ENCODE measurements at regions not wholly inside any gene's neighbourhood (a gene's known extent, or its start where the extent isn't known, plus 50 kb on each side); places are given as distances from the start of the nearest gene placed in this dataset.

DNA sequence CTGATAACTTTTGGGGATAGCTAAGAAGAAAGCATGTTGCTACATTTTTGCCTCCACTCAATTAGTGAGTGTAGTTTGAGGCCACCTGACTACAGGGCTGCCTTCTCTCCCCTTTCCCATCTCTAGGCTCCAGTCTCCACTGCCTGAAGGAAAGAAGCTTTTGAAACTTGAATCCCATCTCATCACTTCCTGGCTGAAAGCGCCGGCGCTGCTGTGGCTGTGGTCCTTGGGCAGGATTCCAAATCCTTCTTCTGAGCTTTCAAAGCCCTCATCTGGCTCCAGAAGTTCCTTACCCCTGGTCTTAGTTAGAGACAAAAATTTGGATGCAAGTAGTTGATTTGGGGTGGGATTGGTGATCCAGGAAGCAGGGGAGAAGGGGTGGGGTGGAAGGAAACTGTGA, 119.4 kb downstream of the FOXL1 start:
- H3K27me3 ChIP-seq, result no peaks in the 10 kb centered on the region
- no peak overlapping the region for H3K4me3 ChIP-seq
- H3K36me3 ChIP-seq, result no peaks in the 10 kb centered on the region
- no peak overlapping the region for H3K27ac ChIP-seq
- no peaks in the 10 kb centered on the region for H3K9me3 ChIP-seq
- intact Hi-C loops (cut with DNase I; ENCODE audit: low total_unique reads), result no loop called here
- H3K4me1 ChIP-seq, result peaks cover 0 to 4% (median 0%) of the 10 kb centered on the region in 4 donors
- TF ChIP-seq, protein P1, sequence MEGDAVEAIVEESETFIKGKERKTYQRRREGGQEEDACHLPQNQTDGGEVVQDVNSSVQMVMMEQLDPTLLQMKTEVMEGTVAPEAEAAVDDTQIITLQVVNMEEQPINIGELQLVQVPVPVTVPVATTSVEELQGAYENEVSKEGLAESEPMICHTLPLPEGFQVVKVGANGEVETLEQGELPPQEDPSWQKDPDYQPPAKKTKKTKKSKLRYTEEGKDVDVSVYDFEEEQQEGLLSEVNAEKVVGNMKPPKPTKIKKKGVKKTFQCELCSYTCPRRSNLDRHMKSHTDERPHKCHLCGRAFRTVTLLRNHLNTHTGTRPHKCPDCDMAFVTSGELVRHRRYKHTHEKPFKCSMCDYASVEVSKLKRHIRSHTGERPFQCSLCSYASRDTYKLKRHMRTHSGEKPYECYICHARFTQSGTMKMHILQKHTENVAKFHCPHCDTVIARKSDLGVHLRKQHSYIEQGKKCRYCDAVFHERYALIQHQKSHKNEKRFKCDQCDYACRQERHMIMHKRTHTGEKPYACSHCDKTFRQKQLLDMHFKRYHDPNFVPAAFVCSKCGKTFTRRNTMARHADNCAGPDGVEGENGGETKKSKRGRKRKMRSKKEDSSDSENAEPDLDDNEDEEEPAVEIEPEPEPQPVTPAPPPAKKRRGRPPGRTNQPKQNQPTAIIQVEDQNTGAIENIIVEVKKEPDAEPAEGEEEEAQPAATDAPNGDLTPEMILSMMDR (IDR thresholded peaks at IDR 0.05), result no peak
- DNase-seq, result no peak

- intact Hi-C loops (cut with DNase I; ENCODE audit: low total_unique reads), result no loop called here
- no peaks in the 10 kb centered on the region for H3K9me3 ChIP-seq
- TF ChIP-seq, protein P1 (IDR thresholded peaks at IDR 0.05), result no peak
- no peak for DNase-seq
- no peaks in the 10 kb centered on the region for H3K27me3 ChIP-seq
- H3K4me3 ChIP-seq, result no peak overlapping the region
- H3K4me1 ChIP-seq, result peaks cover 0 to 4% (median 0%) of the 10 kb centered on the region in 4 donors
- H3K27ac ChIP-seq, result no peak overlapping the region
- H3K36me3 ChIP-seq, result no peaks in the 10 kb centered on the region
Observed at GRCh38 chr16:86700046-86700945, 121.9 kb downstream of the FOXL1 start.

DNA sequence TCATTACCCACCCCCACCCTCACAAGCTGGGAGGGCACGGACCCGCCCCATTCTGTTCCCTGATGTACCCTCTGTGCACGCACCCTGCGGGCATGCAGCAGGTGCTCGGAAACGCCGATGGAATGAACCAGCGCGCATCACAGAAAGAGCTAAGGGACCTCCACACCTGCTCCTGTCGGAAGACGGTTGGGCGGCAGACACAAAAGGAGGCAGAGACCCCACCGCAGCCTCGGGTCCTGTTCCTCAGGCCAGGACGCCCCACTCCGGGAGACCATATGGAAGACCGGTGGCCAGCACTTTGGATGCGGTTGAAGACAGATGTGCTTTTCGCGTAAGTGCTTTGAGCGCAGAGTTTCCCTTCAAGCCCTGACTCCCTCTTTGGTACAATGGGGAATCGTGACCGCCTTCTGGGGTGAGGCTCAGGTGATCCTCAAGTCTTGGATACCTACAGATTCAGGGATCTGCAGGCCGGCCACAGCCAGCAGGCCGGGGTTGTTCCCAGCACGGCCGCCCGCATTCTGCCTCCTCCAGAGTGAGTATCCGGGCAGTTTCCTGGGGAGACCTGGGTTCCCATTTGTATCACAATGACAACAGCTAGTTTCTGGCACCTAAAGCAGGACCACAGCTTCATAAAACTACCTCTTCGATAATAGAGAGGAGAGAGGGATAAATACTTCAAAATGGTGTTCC, 123.1 kb downstream of the FOXL1 start:
- Histone ChIP-seq H3K9me3 (no peaks in the 10 kb centered on the region), H3K4me3 (no peak overlapping the region), H3K36me3 (no peaks in the 10 kb centered on the region), H3K27me3 (no peaks in the 10 kb centered on the region), H3K4me1 (peaks cover 0 to 4% (median 0%) of the 10 kb centered on the region in 4 donors), H3K27ac (no peak overlapping the region)
- no peak for DNase-seq
- TF ChIP-seq, protein P1 (IDR thresholded peaks at IDR 0.05), result no peak
- intact Hi-C loops (cut with DNase I; ENCODE audit: low total_unique reads), result no loop called here

- Histone ChIP-seq H3K27me3 (no peaks in the 10 kb centered on the region), H3K27ac (no peak overlapping the region), H3K9me3 (no peaks in the 10 kb centered on the region), H3K4me3 (no peak overlapping the region), H3K4me1 (peaks cover 0 to under 1% (median 0%) of the 10 kb centered on the region in 4 donors), H3K36me3 (no peaks in the 10 kb centered on the region)
- DNase-seq, result no peak
- TF ChIP-seq, protein P1 (IDR thresholded peaks at IDR 0.05), result no peak
- intact Hi-C loops (cut with DNase I; ENCODE audit: low total_unique reads), result no loop called here
Observed at GRCh38 chr16:86702824-86703588, 124.7 kb downstream of the FOXL1 start.

DNA sequence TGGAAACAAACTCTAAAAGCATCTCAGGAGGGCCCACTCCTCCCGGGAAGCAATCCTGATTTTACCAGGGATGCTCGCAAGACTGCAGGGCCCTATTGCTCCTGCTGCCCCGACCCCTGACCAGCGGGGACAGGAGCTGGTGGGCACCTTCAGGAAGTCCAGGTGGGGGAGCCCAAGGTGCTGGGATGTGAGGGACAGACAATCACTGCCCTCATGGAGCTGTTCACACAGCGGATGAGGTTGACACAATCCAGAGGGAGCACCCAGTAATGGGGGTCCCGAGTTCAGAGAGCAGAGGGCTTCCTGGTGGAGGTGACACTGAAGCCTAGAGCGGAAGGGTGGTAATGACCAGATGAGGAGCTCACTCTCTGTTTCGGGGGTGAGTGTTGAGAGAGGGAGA, 126.2 kb downstream of the FOXL1 start:
- Histone ChIP-seq H3K27ac (no peak overlapping the region), H3K36me3 (no peaks in the 10 kb centered on the region), H3K27me3 (no peaks in the 10 kb centered on the region), H3K9me3 (no peaks in the 10 kb centered on the region), H3K4me3 (no peak overlapping the region), H3K4me1 (no peaks in the 10 kb centered on the region)
- TF ChIP-seq, protein P1 (IDR thresholded peaks at IDR 0.05), result no peak
- no peak for DNase-seq
- intact Hi-C loops (cut with DNase I; ENCODE audit: low total_unique reads), result no loop called here
